GM12874 (cell line): ENCODE measurements at regions not wholly inside any gene's neighbourhood (a gene's known extent, or its start where the extent isn't known, plus 50 kb on each side); places are given as distances from the start of the nearest gene placed in this dataset.

Experiments used
- CTCF ChIP-seq: IDR thresholded peaks from 2 replicates; pipeline ENCODE4 v1.5.1; 2011; ENCODE audit warnings: low read depth, mild to moderate bottlenecking, control low read depth, low read length, moderate library complexity; ENCODE audit not compliant: insufficient read depth

DNA sequence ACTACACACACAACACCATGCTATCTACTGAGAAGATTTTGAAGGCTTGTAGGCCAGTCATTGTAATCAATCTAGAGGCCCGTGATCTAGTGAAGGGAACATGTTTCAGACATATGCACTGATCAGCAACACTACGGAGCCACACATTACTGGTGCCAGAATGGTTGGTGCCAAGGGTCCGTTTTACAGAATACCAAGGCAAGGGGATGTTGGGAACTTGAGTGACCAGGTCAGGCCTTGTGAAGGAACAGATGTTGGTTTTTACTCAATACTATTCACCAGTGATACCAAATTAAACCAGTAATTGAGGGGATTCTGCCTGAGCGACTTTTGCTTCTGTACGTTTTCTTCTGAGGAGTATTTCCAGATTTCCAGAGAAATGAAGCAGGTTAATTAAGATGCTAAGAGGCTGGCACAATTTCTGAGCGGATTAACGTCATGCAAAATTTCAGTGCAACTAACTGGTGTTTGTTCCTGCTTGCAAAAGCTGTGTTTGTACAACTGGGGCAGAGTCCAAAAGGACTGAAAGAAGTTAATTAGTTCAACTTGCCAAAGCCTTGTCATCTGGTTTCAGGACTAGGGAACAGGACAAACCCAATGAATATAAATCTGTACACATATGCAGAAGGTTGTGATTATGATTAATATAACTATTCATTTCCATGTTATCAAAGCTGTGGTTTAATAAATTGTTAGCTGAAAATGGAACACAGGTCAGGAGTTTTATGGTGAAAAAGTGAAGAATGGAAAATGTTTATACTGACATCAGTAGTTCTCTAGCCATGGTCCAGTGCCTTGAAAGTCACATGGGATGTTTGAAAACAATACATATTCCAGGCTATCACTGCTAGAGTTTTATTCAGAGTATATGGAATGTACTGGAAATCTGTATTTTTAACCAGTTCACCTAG, 432.1 kb upstream of the DCC start:
- no peak for TF ChIP-seq CTCF

DNA sequence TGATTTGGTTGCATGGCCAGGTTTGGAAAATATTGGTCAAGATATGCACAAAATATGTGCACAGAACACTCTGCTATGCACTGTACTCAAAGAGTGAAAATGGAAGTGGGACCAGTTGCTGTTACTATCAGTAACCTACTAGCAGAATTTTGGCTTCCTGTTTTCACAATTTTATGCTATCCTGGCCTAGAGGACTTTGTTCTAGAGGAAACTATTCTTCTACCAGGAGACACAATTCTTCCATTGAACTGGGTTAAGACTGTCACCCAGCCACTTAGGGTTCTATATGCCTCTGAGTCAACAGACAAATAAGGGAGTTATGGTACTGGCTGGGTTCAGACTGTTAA, 431.4 kb upstream of the DCC start:
- TF ChIP-seq CTCF, result no peak

- TF ChIP-seq CTCF, result no peak
Observed at GRCh38 chr18:51911584-51911983, 428.4 kb upstream of the DCC start.

DNA sequence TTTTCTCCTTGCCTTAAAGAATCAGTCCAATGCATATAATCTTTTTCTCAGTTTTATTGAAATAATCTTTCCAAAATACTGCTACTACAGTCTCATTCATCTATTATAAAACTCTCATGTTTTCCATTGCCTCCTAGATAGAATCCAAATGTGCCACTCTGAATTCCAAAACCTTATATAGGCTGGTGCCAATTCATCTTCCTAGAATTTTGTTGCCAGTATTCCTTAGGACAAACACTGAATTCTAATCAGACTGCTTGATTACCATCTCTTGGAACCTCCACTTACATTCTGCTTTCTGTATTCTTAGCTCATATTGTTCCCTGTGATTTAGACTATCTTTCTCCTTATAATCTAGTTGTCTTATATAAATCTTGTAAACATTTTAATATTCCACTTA, 427.6 kb upstream of the DCC start:
- no peak for TF ChIP-seq CTCF

- no peak for TF ChIP-seq CTCF
Observed at GRCh38 chr18:51915176-51915575, 424.8 kb upstream of the DCC start.

DNA sequence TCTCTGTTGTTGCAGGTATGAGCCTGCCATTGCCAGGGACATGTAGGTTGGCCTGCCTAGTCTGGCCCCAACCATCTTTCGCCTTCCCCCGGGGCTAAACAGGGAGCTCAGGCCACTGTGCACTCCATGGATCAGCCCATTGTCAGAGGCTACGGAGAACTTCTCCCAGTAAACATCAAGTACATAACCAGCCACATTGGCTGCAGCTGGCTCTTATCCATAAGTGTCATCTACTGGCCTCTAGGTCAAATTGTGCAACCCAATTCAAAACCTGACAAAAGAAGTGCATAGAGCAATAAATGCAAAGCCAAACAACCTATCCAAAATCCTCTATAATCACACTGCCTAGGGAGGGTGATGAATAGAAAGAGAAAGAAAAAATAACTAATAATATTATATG, 418.1 kb upstream of the DCC start:
- no peak for TF ChIP-seq CTCF

- no peak for TF ChIP-seq CTCF
Observed at GRCh38 chr18:51933903-51934302, 406.1 kb upstream of the DCC start.
